GM12878 (cell line): ENCODE measurements at regions not wholly inside any gene's neighbourhood (a gene's known extent, or its start where the extent isn't known, plus 50 kb on each side); places are given as distances from the start of the nearest gene placed in this dataset.

Experiments used
- ATAC-seq: fragments of 200-7000 bp; cut with Tn5 transposase; 3 replicates; pipeline ENCODE4 v1.9.1; 2020; ENCODE audit warnings: mild to moderate bottlenecking, moderate library complexity
- BruUV-seq: library from RNA; stranded (reverse); fragments of 400-500 nt; replicated peaks from 2 replicates; lab custom pipeline; 2021; lab: Mats Ljungman, UMichigan
- CTCF ChIA-PET: fragments of 300-600 bp; sonication (Branson Sonifier 250); formaldehyde crosslinking; extraction: SDS; loops from one replicate; lab custom pipeline; 2021; ENCODE audit warnings: inconsistent platforms; lab: Yijun Ruan, JAX
- POLR2A ChIA-PET: fragments of 350-600 bp; formaldehyde crosslinking; extraction: SDS; loops from one replicate; lab custom pipeline; 2021; ENCODE audit warnings: inconsistent platforms; lab: Charles Lee
- RAD21 ChIA-PET: fragments of 300-600 bp; sonication (Branson Sonifier 250); formaldehyde crosslinking; loops from one replicate; lab custom pipeline; 2023; ENCODE audit warnings: antibody characterized with exemption; ENCODE audit not compliant: unreplicated experiment; lab: Charles Lee
- SMC1A ChIA-PET: fragments of 300-600 bp; sonication (Branson Sonifier 250); formaldehyde crosslinking; loops from one replicate; lab custom pipeline; 2023; ENCODE audit not compliant: unreplicated experiment, uncharacterized antibody; lab: Charles Lee
- DNase-seq: peaks from one replicate; pipeline ENCODE4 v3.0.0-alpha.2; 2011; ENCODE audit warnings: low read depth, low spot score
- FAIRE-seq: peaks from 3 replicates; lab custom pipeline; 2011; peaks lifted over from hg19 to GRCh38; lab: Jason Lieb, UNC
- H2AFZ ChIP-seq: 2 replicates; pipeline ENCODE4 v1.6.0; 2011; ENCODE audit warnings: low read depth, low read length, control low read depth; ENCODE audit not compliant: control insufficient read depth
- H3K27ac ChIP-seq: 2 replicates; pipeline ENCODE4 v1.5.1; 2011; ENCODE audit warnings: control low read depth; ENCODE audit not compliant: control insufficient read depth, insufficient read depth
- H3K27me3 ChIP-seq, 2 experiments: replicated peaks in 1 of 2; 2 replicates each; pipeline versions ENCODE4 v1.6.0 to v1.6.1; 2011; ENCODE audit warnings: low read length in 1 of 2; ENCODE audit not compliant: control insufficient read depth in 2 of 2, insufficient read depth in 2 of 2
- H3K36me3 ChIP-seq, 2 experiments: 2 replicates each; pipeline ENCODE4 v1.5.1; 2011; ENCODE audit warnings: low read length in 1 of 2; ENCODE audit not compliant: control insufficient read depth in 2 of 2, insufficient read depth in 2 of 2
- H3K4me1 ChIP-seq: 2 replicates; pipeline ENCODE4 v1.6.1; 2011; ENCODE audit warnings: mild to moderate bottlenecking, low read length, moderate library complexity, mixed read lengths; ENCODE audit not compliant: control insufficient read depth, insufficient read depth
- H3K4me2 ChIP-seq: 2 replicates; pipeline ENCODE4 v1.6.0; 2011; ENCODE audit warnings: control low read depth; ENCODE audit not compliant: control insufficient read depth, insufficient read depth
- H3K4me3 ChIP-seq: fragments of 200-600 bp; sonication (generic); 2 replicates; pipeline ENCODE4 v1.5.1; 2016
- H3K79me2 ChIP-seq: 2 replicates; pipeline ENCODE4 v1.6.0; 2011; ENCODE audit warnings: low read length; ENCODE audit not compliant: control insufficient read depth, insufficient read depth
- H3K9ac ChIP-seq: 2 replicates; pipeline ENCODE4 v1.8.0; 2011; ENCODE audit warnings: low read length, control low read depth, mixed read lengths; ENCODE audit not compliant: control insufficient read depth, insufficient read depth
- H3K9me3 ChIP-seq: replicated peaks from 3 replicates; pipeline ENCODE4 v1.5.1; 2011; ENCODE audit warnings: mild to moderate bottlenecking, low read length; ENCODE audit not compliant: control insufficient read depth, insufficient read depth
- H4K20me1 ChIP-seq: 2 replicates; pipeline ENCODE4 v1.6.0; 2011; ENCODE audit not compliant: control insufficient read depth, insufficient read depth
- CBX3 ChIP-seq: fragments of 200-600 bp; sonication (generic); IDR thresholded peaks from 2 replicates; pipeline ENCODE4 v1.6.1; 2016; ENCODE audit warnings: low read depth, borderline replicate concordance
- ESRRA ChIP-seq: IDR thresholded peaks from 2 replicates; pipeline ENCODE4 v1.6.1; 2012; ENCODE audit warnings: mild to moderate bottlenecking, low read length, improper control_type of control experiment
- FOXK2 ChIP-seq: fragments of 450-650 bp; IDR thresholded peaks from 2 replicates; pipeline ENCODE4 v1.6.1; 2017; ENCODE audit warnings: mild to moderate bottlenecking, moderate library complexity
- MXI1 ChIP-seq: fragments of 150-350 bp; IDR thresholded peaks from 2 replicates; pipeline ENCODE4 v1.6.1; 2011; ENCODE audit warnings: low read depth, mild to moderate bottlenecking, inconsistent platforms, low read length, improper control_type of control experiment
- NFIC ChIP-seq: IDR thresholded peaks from 2 replicates; pipeline ENCODE4 v1.6.1; 2012; ENCODE audit warnings: low read depth, mild to moderate bottlenecking, inconsistent platforms, low read length, moderate library complexity
- NR2F1 ChIP-seq: fragments of 450-650 bp; conservative IDR thresholded peaks from 2 replicates; pipeline ENCODE4 v1.6.1; 2017; ENCODE audit warnings: mild to moderate bottlenecking
- RBBP5 ChIP-seq: fragments of 200-600 bp; sonication (generic); conservative IDR thresholded peaks from 2 replicates; pipeline ENCODE4 v1.6.1; 2016
- RFX5 ChIP-seq: IDR thresholded peaks from 2 replicates; pipeline ENCODE4 v1.6.1; 2011; ENCODE audit warnings: low read depth, low read length, improper control_type of control experiment
- WGBS: methylation state at CpG from one replicate; pipeline ENCODE4 v1.1.6; 2016; ENCODE audit warnings: low lambda C conversion rate; ENCODE audit not compliant: insufficient replicate concordance, insufficient coverage; ENCODE audit errors: missing lambda C conversion rate; 5-methylcytosine and 5-hydroxymethylcytosine counted together
- in situ Hi-C: fragments of 300-500 bp; cut with MboI; formaldehyde crosslinking; loops from 9 replicates; pipeline ENCODE4 v1.14.3; 2018; ENCODE audit warnings: mixed read lengths
- intact Hi-C: fragments of 100-400 bp; cut with micrococcal nuclease; formaldehyde crosslinking; loops from one replicate; pipeline ENCODE4 v1.14.2; 2022; ENCODE audit not compliant: unreplicated experiment
- TF ChIP-seq, protein P1 (sequence below): fragments of 450-650 bp; IDR thresholded peaks from 2 replicates; pipeline ENCODE4 v1.6.1; 2016; ENCODE audit warnings: mild to moderate bottlenecking
- TF ChIP-seq, protein P2 (sequence below): IDR thresholded peaks from 2 replicates; pipeline ENCODE4 v1.6.1; 2012; ENCODE audit warnings: low read depth, low read length, improper control_type of control experiment
- TF ChIP-seq, protein P3 (sequence below), 3 experiments: IDR thresholded peaks in 2 of 3; conservative IDR thresholded peaks in 1 of 3; 2 replicates each; pipeline ENCODE4 v1.5.1; 2011; ENCODE audit warnings: low read depth in 3 of 3, low read length in 3 of 3, mild to moderate bottlenecking in 3 of 3, control low read depth in 2 of 3, moderate library complexity in 2 of 3, inconsistent platforms in 1 of 3, mixed read lengths in 1 of 3; ENCODE audit not compliant: control insufficient read depth in 2 of 3, insufficient read depth in 1 of 3; ENCODE audit errors: extremely low read depth in 1 of 3
- TF ChIP-seq, protein P4 (sequence below): fragments of 450-650 bp; formaldehyde crosslinking; IDR thresholded peaks from 2 replicates; pipeline ENCODE4 v1.4.0; 2020; ENCODE audit warnings: mild to moderate bottlenecking, moderate library complexity

DNA sequence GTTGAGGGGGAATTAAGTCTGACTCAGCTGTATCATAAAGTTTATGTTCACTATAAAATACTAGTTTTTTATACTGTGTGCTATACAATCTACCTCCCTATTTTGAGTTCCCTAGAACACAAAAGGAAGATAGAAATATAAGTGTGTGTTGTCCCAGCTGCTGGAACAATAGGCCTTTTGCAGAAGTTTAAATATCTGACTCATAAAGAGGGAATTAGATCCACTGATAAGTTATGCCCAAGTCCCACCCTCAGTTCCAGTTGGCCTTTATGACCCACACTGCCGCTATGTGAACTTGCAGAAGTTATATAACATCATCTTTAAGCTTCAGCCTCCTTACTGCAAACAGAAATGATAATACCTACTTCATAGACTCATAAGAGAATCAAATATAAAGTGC lies 88.5 kb upstream of the DAB2 start (continued):
- TF ChIP-seq, protein P1, sequence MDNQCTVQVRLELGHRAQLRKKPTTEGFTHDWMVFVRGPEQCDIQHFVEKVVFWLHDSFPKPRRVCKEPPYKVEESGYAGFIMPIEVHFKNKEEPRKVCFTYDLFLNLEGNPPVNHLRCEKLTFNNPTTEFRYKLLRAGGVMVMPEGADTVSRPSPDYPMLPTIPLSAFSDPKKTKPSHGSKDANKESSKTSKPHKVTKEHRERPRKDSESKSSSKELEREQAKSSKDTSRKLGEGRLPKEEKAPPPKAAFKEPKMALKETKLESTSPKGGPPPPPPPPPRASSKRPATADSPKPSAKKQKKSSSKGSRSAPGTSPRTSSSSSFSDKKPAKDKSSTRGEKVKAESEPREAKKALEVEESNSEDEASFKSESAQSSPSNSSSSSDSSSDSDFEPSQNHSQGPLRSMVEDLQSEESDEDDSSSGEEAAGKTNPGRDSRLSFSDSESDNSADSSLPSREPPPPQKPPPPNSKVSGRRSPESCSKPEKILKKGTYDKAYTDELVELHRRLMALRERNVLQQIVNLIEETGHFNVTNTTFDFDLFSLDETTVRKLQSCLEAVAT, result no peak
- TF ChIP-seq RBBP5 (no peak), FOXK2 (no peak), CBX3 (no peak), NFIC (no peak), RFX5 (no peak), NR2F1 (no peak), ESRRA (no peak), MXI1 (no peak)
- TF ChIP-seq, protein P2, sequence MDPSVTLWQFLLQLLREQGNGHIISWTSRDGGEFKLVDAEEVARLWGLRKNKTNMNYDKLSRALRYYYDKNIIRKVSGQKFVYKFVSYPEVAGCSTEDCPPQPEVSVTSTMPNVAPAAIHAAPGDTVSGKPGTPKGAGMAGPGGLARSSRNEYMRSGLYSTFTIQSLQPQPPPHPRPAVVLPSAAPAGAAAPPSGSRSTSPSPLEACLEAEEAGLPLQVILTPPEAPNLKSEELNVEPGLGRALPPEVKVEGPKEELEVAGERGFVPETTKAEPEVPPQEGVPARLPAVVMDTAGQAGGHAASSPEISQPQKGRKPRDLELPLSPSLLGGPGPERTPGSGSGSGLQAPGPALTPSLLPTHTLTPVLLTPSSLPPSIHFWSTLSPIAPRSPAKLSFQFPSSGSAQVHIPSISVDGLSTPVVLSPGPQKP, result no peak

DNA sequence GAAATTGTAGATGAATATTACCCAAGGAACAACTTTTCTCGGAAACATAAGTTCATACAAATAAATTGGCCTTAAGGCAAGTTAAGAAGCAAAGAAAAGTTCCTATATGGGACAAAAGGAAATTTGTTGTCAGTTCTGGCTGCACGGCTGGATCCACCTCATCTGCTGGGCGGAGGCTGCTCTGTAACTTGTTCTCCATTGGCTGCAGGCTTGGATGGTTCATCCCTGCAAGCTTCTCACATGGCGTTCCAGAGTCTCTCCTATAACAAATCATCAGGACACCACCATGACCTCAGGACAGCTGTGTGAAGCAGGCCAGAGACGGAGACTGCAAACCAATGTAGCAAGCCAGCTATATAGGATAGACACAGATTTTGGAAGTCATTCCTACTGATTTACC lies 81.4 kb upstream of the DAB2 start:
- no TSS peak for BruUV-seq
- intact Hi-C loops, result no loop called here
- no peak overlapping the region for H2AFZ ChIP-seq
- ATAC-seq, result no peak
- no peak overlapping the region for H3K27ac ChIP-seq
- WGBS, result 30% methylated on average over 5 of the region's 5 CpGs
- no peaks in the 10 kb centered on the region for H4K20me1 ChIP-seq
- in situ Hi-C loops, result no loop called here
- DNase-seq, result no peak
- H3K9ac ChIP-seq, result no peak overlapping the region
- SMC1A ChIA-PET, result interaction anchor here (0.6 kb wide), 1 partner anchor 211 kb away, joined by 4 read pairs; no protein-coding TSS in a partner anchor
- no peaks in the 10 kb centered on the region for H3K4me1 ChIP-seq
- RAD21 ChIA-PET, result no interaction called here
- no peaks in the 10 kb centered on the region for H3K79me2 ChIP-seq
- H3K4me3 ChIP-seq, result no peak overlapping the region
- POLR2A ChIA-PET, result no interaction called here
- no peak overlapping the region for H3K4me2 ChIP-seq
- no peak for FAIRE-seq
- H3K9me3 ChIP-seq, result no peaks in the 10 kb centered on the region
- no peaks in the 10 kb centered on the region for H3K36me3 ChIP-seq
- TF ChIP-seq, protein P3, sequence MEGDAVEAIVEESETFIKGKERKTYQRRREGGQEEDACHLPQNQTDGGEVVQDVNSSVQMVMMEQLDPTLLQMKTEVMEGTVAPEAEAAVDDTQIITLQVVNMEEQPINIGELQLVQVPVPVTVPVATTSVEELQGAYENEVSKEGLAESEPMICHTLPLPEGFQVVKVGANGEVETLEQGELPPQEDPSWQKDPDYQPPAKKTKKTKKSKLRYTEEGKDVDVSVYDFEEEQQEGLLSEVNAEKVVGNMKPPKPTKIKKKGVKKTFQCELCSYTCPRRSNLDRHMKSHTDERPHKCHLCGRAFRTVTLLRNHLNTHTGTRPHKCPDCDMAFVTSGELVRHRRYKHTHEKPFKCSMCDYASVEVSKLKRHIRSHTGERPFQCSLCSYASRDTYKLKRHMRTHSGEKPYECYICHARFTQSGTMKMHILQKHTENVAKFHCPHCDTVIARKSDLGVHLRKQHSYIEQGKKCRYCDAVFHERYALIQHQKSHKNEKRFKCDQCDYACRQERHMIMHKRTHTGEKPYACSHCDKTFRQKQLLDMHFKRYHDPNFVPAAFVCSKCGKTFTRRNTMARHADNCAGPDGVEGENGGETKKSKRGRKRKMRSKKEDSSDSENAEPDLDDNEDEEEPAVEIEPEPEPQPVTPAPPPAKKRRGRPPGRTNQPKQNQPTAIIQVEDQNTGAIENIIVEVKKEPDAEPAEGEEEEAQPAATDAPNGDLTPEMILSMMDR (IDR thresholded peaks at IDR 0.05 in 2 of 3, conservative IDR thresholded peaks at IDR 0.05 in 1 of 3; ENCODE audit: control insufficient read depth in 2 of 3, extremely low read depth in 1 of 3, insufficient read depth in 1 of 3, low read depth in 3 of 3, low read length in 3 of 3), result no peak
- TF ChIP-seq, protein P4, sequence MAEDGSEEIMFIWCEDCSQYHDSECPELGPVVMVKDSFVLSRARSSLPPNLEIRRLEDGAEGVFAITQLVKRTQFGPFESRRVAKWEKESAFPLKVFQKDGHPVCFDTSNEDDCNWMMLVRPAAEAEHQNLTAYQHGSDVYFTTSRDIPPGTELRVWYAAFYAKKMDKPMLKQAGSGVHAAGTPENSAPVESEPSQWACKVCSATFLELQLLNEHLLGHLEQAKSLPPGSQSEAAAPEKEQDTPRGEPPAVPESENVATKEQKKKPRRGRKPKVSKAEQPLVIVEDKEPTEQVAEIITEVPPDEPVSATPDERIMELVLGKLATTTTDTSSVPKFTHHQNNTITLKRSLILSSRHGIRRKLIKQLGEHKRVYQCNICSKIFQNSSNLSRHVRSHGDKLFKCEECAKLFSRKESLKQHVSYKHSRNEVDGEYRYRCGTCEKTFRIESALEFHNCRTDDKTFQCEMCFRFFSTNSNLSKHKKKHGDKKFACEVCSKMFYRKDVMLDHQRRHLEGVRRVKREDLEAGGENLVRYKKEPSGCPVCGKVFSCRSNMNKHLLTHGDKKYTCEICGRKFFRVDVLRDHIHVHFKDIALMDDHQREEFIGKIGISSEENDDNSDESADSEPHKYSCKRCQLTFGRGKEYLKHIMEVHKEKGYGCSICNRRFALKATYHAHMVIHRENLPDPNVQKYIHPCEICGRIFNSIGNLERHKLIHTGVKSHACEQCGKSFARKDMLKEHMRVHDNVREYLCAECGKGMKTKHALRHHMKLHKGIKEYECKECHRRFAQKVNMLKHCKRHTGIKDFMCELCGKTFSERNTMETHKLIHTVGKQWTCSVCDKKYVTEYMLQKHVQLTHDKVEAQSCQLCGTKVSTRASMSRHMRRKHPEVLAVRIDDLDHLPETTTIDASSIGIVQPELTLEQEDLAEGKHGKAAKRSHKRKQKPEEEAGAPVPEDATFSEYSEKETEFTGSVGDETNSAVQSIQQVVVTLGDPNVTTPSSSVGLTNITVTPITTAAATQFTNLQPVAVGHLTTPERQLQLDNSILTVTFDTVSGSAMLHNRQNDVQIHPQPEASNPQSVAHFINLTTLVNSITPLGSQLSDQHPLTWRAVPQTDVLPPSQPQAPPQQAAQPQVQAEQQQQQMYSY, result no peak
- H3K27me3 ChIP-seq, result no peaks in the 10 kb centered on the region
- CTCF ChIA-PET, result no interaction called here
